Body of pancreas (tissue), 4 donors: ENCODE measurements at regions not wholly inside any gene's neighbourhood (a gene's known extent, or its start where the extent isn't known, plus 50 kb on each side); places are given as distances from the start of the nearest gene placed in this dataset.
"Not testable (repeated sequence)": the region's sequence is repeated elsewhere in the genome, so short reads cannot be mapped to it uniquely, and the experiment has no call there.

Experiments
- CTCF ChIP-seq, 7 experiments: fragments of 450-650 bp in 4 of 7; fragments of 200-600 bp in 3 of 7; sonication (generic) in 3 of 7; IDR thresholded peaks; one replicate each; pipeline ENCODE4 v1.5.1; 2016 to 2019; ENCODE audit warnings: antibody characterized with exemption in 7 of 7
- POLR2A ChIP-seq, 3 donors: fragments of 450-650 bp; IDR thresholded peaks; one replicate each; pipeline ENCODE4 v1.6.1; 2016; ENCODE audit warnings: antibody characterized with exemption in 3 of 3, mild to moderate bottlenecking in 2 of 3

GRCh38 chr12:124070394-124071074 lies 97.5 kb downstream of the ZNF664 start:
- TF ChIP-seq CTCF, POLR2A (IDR thresholded peaks at IDR 0.05): not testable (repeated sequence)
